ENCODE measurements at regions not wholly inside any gene's neighbourhood (a gene's known extent, or its start where the extent isn't known, plus 50 kb on each side); places are given as distances from the start of the nearest gene placed in this dataset.

- TF ChIP-seq CTCF (IDR thresholded peaks at IDR 0.05; ENCODE audit: low read depth, low read length) = no peak
- CTCF ChIA-PET = interaction anchor here (0.6 to 1.1 kb wide), 2 partner anchors 50 to 296 kb away, joined by 3 read pairs; no protein-coding TSS in a partner anchor
- Histone ChIP-seq H3K4me3 (ENCODE audit: low read depth, low read length) (no peak overlapping the region), H3K27me3 (ENCODE audit: control insufficient read depth, insufficient read depth, low read length) (no peaks in the 10 kb centered on the region), H3K27ac (ENCODE audit: low read depth, low read length) (no peak overlapping the region), H3K9me3 (ENCODE audit: control insufficient read depth, insufficient read depth, low read length) (no peaks in the 10 kb centered on the region)
- no peak for DNase-seq (ENCODE audit: low read depth, low spot score)
- POLR2A ChIA-PET = no interaction called here
Observed at GRCh38 chr7:113717739-113718138, 201.1 kb downstream of the PPP1R3A start.

- Histone ChIP-seq H3K9me3 (ENCODE audit: control insufficient read depth, insufficient read depth, low read length) (no peaks in the 10 kb centered on the region), H3K27me3 (ENCODE audit: control insufficient read depth, insufficient read depth, low read length) (no peaks in the 10 kb centered on the region), H3K4me3 (ENCODE audit: low read depth, low read length) (no peak overlapping the region), H3K27ac (ENCODE audit: low read depth, low read length) (no peak overlapping the region)
- ChIA-PET POLR2A (no interaction called here), CTCF (interaction anchor here (0.6 to 0.7 kb wide), 2 partner anchors 11 to 17 kb away, joined by 3 to 4 read pairs; no protein-coding TSS in a partner anchor)
- no peak for DNase-seq (ENCODE audit: low read depth, low spot score)
- TF ChIP-seq CTCF (IDR thresholded peaks at IDR 0.05; ENCODE audit: low read depth, low read length) = no peak
Observed at GRCh38 chr7:113715981-113716856, 202.6 kb downstream of the PPP1R3A start.

GRCh38 chr7:113715262-113715661 lies 203.5 kb downstream of the PPP1R3A start:
- H3K27ac ChIP-seq (ENCODE audit: low read depth, low read length) = no peak overlapping the region
- ChIA-PET CTCF (no interaction called here), POLR2A (no interaction called here)
- H3K4me3 ChIP-seq (ENCODE audit: low read depth, low read length) = no peak overlapping the region
- H3K9me3 ChIP-seq (ENCODE audit: control insufficient read depth, insufficient read depth, low read length) = no peaks in the 10 kb centered on the region
- no peak for DNase-seq (ENCODE audit: low read depth, low spot score)
- no peaks in the 10 kb centered on the region for H3K27me3 ChIP-seq (ENCODE audit: control insufficient read depth, insufficient read depth, low read length)
- no peak for TF ChIP-seq CTCF (IDR thresholded peaks at IDR 0.05; ENCODE audit: low read depth, low read length)

GRCh38 chr7:113710310-113711096 lies 208.3 kb downstream of the PPP1R3A start:
- no peak overlapping the region for H3K4me3 ChIP-seq (ENCODE audit: low read depth, low read length)
- H3K27ac ChIP-seq (ENCODE audit: low read depth, low read length) = no peak overlapping the region
- peak; percentile 98 for TF ChIP-seq CTCF (IDR thresholded peaks at IDR 0.05; ENCODE audit: low read depth, low read length)
- no peaks in the 10 kb centered on the region for H3K9me3 ChIP-seq (ENCODE audit: control insufficient read depth, insufficient read depth, low read length)
- no peaks in the 10 kb centered on the region for H3K27me3 ChIP-seq (ENCODE audit: control insufficient read depth, insufficient read depth, low read length)
- CTCF ChIA-PET = interaction anchor here (0.6 to 3.0 kb wide), 24 partner anchors 8 to 1160 kb away, joined by 3 to 27 read pairs (median 4); no protein-coding TSS in a partner anchor
- POLR2A ChIA-PET = interaction anchor here (0.6 kb wide), 1 partner anchor 624 kb away, joined by 3 read pairs; the partner anchor contains the start of gene GPR85
- peak; percentile 76 for DNase-seq (ENCODE audit: low read depth, low spot score)

All from AG04450 (cell line).